ENCODE measurements at regions not wholly inside any gene's neighbourhood (a gene's known extent, or its start where the extent isn't known, plus 50 kb on each side); places are given as distances from the start of the nearest gene placed in this dataset.
"Not testable (repeated sequence)": the region's sequence is repeated elsewhere in the genome, so short reads cannot be mapped to it uniquely, and the experiment has no call there.

GRCh38 chr3:70486414-70487017, 174.1 kb upstream of the MDFIC2 start:
- no peak for DNase-seq (ENCODE audit: low read depth)

GRCh38 chr3:70476174-70476573, 163.7 kb upstream of the MDFIC2 start:
- no peak for DNase-seq (ENCODE audit: low read depth)

- no peak for DNase-seq (ENCODE audit: low read depth)
Observed at GRCh38 chr3:70471464-70472342, 159.3 kb upstream of the MDFIC2 start.

- DNase-seq (ENCODE audit: low read depth): no peak
Observed at GRCh38 chr3:70466096-70466495, 153.7 kb upstream of the MDFIC2 start.

- DNase-seq (ENCODE audit: low read depth): no peak
Observed at GRCh38 chr3:70464876-70465275, 152.4 kb upstream of the MDFIC2 start.

GRCh38 chr3:70464465-70464864, 152.0 kb upstream of the MDFIC2 start:
- DNase-seq (ENCODE audit: low read depth): no peak

- not testable (repeated sequence) for DNase-seq (ENCODE audit: low read depth)
Observed at GRCh38 chr3:70450220-70450619, 137.8 kb upstream of the MDFIC2 start.

- DNase-seq (ENCODE audit: low read depth): not testable (repeated sequence)
Observed at GRCh38 chr3:70435422-70435821, 123.0 kb upstream of the MDFIC2 start.

GRCh38 chr3:70433091-70433490, 120.7 kb upstream of the MDFIC2 start:
- no peak for DNase-seq (ENCODE audit: low read depth)

- no peak for DNase-seq (ENCODE audit: low read depth)
Observed at GRCh38 chr3:70431911-70432310, 119.5 kb upstream of the MDFIC2 start.

GRCh38 chr3:70426071-70426470, 113.6 kb upstream of the MDFIC2 start:
- DNase-seq (ENCODE audit: low read depth): no peak

GRCh38 chr3:70421506-70421905, 109.1 kb upstream of the MDFIC2 start:
- DNase-seq (ENCODE audit: low read depth): no peak

GRCh38 chr3:70409018-70409417, 96.6 kb upstream of the MDFIC2 start:
- DNase-seq (ENCODE audit: low read depth): no peak

- DNase-seq (ENCODE audit: low read depth): no peak
Observed at GRCh38 chr3:70400194-70400593, 87.8 kb upstream of the MDFIC2 start.

GRCh38 chr3:70393881-70394612, 81.6 kb upstream of the MDFIC2 start:
- DNase-seq (ENCODE audit: low read depth): no peak

GRCh38 chr3:70392227-70392626, 79.8 kb upstream of the MDFIC2 start:
- no peak for DNase-seq (ENCODE audit: low read depth)

GRCh38 chr3:70387889-70388288, 75.5 kb upstream of the MDFIC2 start:
- no peak for DNase-seq (ENCODE audit: low read depth)

- DNase-seq (ENCODE audit: low read depth): no peak
Observed at GRCh38 chr3:70386846-70387245, 74.4 kb upstream of the MDFIC2 start.

GRCh38 chr3:70386043-70386442, 73.6 kb upstream of the MDFIC2 start:
- DNase-seq (ENCODE audit: low read depth): no peak

- DNase-seq (ENCODE audit: low read depth): no peak
Observed at GRCh38 chr3:70383360-70383831, 71.0 kb upstream of the MDFIC2 start.

- DNase-seq (ENCODE audit: low read depth): no peak
Observed at GRCh38 chr3:70374179-70374578, 61.7 kb upstream of the MDFIC2 start.
